KG1 (cell line): ENCODE measurements at regions not wholly inside any gene's neighbourhood (a gene's known extent, or its start where the extent isn't known, plus 50 kb on each side); places are given as distances from the start of the nearest gene placed in this dataset.
"Not testable (repeated sequence)": the region's sequence is repeated elsewhere in the genome, so short reads cannot be mapped to it uniquely, and the experiment has no call there.

Source experiments
- DNase-seq: peaks from one replicate; lab custom pipeline; 2025; lab: John Stamatoyannopoulos, UW

GRCh38 chr5:18461766-18462165 lies 827.5 kb downstream of the TAF11L14 start:
- DNase-seq, result no peak

GRCh38 chr5:18465833-18466681 lies 831.8 kb downstream of the TAF11L14 start:
- DNase-seq, result peak; percentile 44

- DNase-seq, result no peak
Observed at GRCh38 chr5:18466731-18467130, 832.5 kb downstream of the TAF11L14 start.

- not testable (repeated sequence) for DNase-seq
Observed at GRCh38 chr5:18471791-18472190, 837.5 kb downstream of the TAF11L14 start.

GRCh38 chr5:18483451-18483850 lies 849.2 kb downstream of the TAF11L14 start:
- no peak for DNase-seq

GRCh38 chr5:18487928-18488480 lies 853.7 kb downstream of the TAF11L14 start:
- no peak for DNase-seq

GRCh38 chr5:18489703-18490102 lies 855.4 kb downstream of the TAF11L14 start:
- no peak for DNase-seq

GRCh38 chr5:18491349-18491748 lies 857.1 kb downstream of the TAF11L14 start:
- DNase-seq, result no peak

GRCh38 chr5:18495157-18495556 lies 860.9 kb downstream of the TAF11L14 start:
- DNase-seq, result no peak

- no peak for DNase-seq
Observed at GRCh38 chr5:18496041-18496440, 861.8 kb downstream of the TAF11L14 start.

- no peak for DNase-seq
Observed at GRCh38 chr5:18497089-18497488, 862.8 kb downstream of the TAF11L14 start.

- DNase-seq, result no peak
Observed at GRCh38 chr5:18503797-18504328, 869.6 kb downstream of the TAF11L14 start.

- no peak for DNase-seq
Observed at GRCh38 chr5:18507114-18507513, 872.9 kb downstream of the TAF11L14 start.

GRCh38 chr5:18517641-18518380 lies 883.6 kb downstream of the TAF11L14 start:
- DNase-seq, result no peak

- no peak for DNase-seq
Observed at GRCh38 chr5:18523380-18523779, 889.1 kb downstream of the TAF11L14 start.

- no peak for DNase-seq
Observed at GRCh38 chr5:18526792-18527405, 892.6 kb downstream of the TAF11L14 start.

GRCh38 chr5:18533137-18533536 lies 898.9 kb downstream of the TAF11L14 start:
- DNase-seq, result no peak

GRCh38 chr5:18534119-18534518 lies 899.9 kb downstream of the TAF11L14 start:
- no peak for DNase-seq

GRCh38 chr5:18535753-18536152 lies 901.5 kb downstream of the TAF11L14 start:
- not testable (repeated sequence) for DNase-seq

- no peak for DNase-seq
Observed at GRCh38 chr5:18544421-18544820, 910.2 kb downstream of the TAF11L14 start.

GRCh38 chr5:18546591-18546990 lies 912.3 kb downstream of the TAF11L14 start:
- DNase-seq, result no peak

- no peak for DNase-seq
Observed at GRCh38 chr5:18551716-18552115, 917.5 kb downstream of the TAF11L14 start.
